ENCODE measurements at regions not wholly inside any gene's neighbourhood (a gene's known extent, or its start where the extent isn't known, plus 50 kb on each side); places are given as distances from the start of the nearest gene placed in this dataset.

- TF ChIP-seq POLR2A (IDR thresholded peaks at IDR 0.05) (no peak), POLR2AphosphoS5 (IDR thresholded peaks at IDR 0.05) (no peak), CTCF (IDR thresholded peaks at IDR 0.05) (no peak)
- H3K4me1 ChIP-seq: no peaks in the 10 kb centered on the region
- no peaks in the 10 kb centered on the region for H3K9me3 ChIP-seq
Observed at GRCh38 chr17:79680318-79680695, 50.4 kb upstream of the ENPP7 start.

GRCh38 chr17:79679631-79680317, 51.0 kb upstream of the ENPP7 start:
- no peaks in the 10 kb centered on the region for H3K36me3 ChIP-seq
- DNase-seq (ENCODE audit: low spot score in 2 of 2): no peak
- H3K4me1 ChIP-seq: no peaks in the 10 kb centered on the region
- intact Hi-C loops (cut with DNase I; ENCODE audit: low total_unique reads): no loop called here
- peaks cover 0 to 2% of the 10 kb centered on the region in 2 donors for H3K9me3 ChIP-seq
- H3K27me3 ChIP-seq: peaks cover 0 to 43% of the 10 kb centered on the region in 2 donors
- H3K4me3 ChIP-seq: no peak overlapping the region
- no peak overlapping the region for H3K27ac ChIP-seq
- no peak for TF ChIP-seq POLR2A (IDR thresholded peaks at IDR 0.05)
- TF ChIP-seq POLR2AphosphoS5 (IDR thresholded peaks at IDR 0.05): no peak
- no peak for TF ChIP-seq CTCF (IDR thresholded peaks at IDR 0.05)

More at GRCh38 chr17:79680318-79680695, 50.4 kb upstream of the ENPP7 start:
- DNase-seq (ENCODE audit: low spot score in 2 of 2): no peak
- H3K27ac ChIP-seq: no peak overlapping the region
- peaks cover 0 to 43% of the 10 kb centered on the region in 2 donors for H3K27me3 ChIP-seq
- intact Hi-C loops (cut with DNase I; ENCODE audit: low total_unique reads): no loop called here
- H3K4me3 ChIP-seq: no peak overlapping the region
- no peaks in the 10 kb centered on the region for H3K36me3 ChIP-seq

- Histone ChIP-seq H3K4me1 (no peaks in the 10 kb centered on the region), H3K4me3 (no peak overlapping the region), H3K36me3 (no peaks in the 10 kb centered on the region), H3K9me3 (peaks cover 7 to 8% of the 10 kb centered on the region in 2 donors), H3K27me3 (peaks cover 0 to 42% of the 10 kb centered on the region in 2 donors), H3K27ac (no peak overlapping the region)
- no peak for TF ChIP-seq POLR2AphosphoS5 (IDR thresholded peaks at IDR 0.05)
- no peak for TF ChIP-seq POLR2A (IDR thresholded peaks at IDR 0.05)
- TF ChIP-seq CTCF (IDR thresholded peaks at IDR 0.05): no peak
- DNase-seq (ENCODE audit: low spot score in 2 of 2): no peak
- intact Hi-C loops (cut with DNase I; ENCODE audit: low total_unique reads): no loop called here
Observed at GRCh38 chr17:79678736-79679255, 51.9 kb upstream of the ENPP7 start.

GRCh38 chr17:79678091-79678735, 52.5 kb upstream of the ENPP7 start:
- intact Hi-C loops (cut with DNase I; ENCODE audit: low total_unique reads): no loop called here
- no peak for DNase-seq (ENCODE audit: low spot score in 2 of 2)
- H3K4me3 ChIP-seq: no peak overlapping the region
- peaks cover 0 to 43% of the 10 kb centered on the region in 2 donors for H3K27me3 ChIP-seq
- H3K27ac ChIP-seq: no peak overlapping the region
- TF ChIP-seq POLR2AphosphoS5 (IDR thresholded peaks at IDR 0.05): no peak
- TF ChIP-seq POLR2A (IDR thresholded peaks at IDR 0.05): no peak
- no peak for TF ChIP-seq CTCF (IDR thresholded peaks at IDR 0.05)
- H3K4me1 ChIP-seq: no peaks in the 10 kb centered on the region
- H3K9me3 ChIP-seq: peaks cover 10 to 13% of the 10 kb centered on the region in 2 donors
- H3K36me3 ChIP-seq: no peaks in the 10 kb centered on the region

- DNase-seq (ENCODE audit: low spot score in 2 of 2): no peak
- no peak overlapping the region for H3K27ac ChIP-seq
- TF ChIP-seq POLR2A (IDR thresholded peaks at IDR 0.05) (no peak), POLR2AphosphoS5 (IDR thresholded peaks at IDR 0.05) (no peak), CTCF (IDR thresholded peaks at IDR 0.05) (no peak)
- H3K9me3 ChIP-seq: peaks cover 16 to 18% of the 10 kb centered on the region in 2 donors
- intact Hi-C loops (cut with DNase I; ENCODE audit: low total_unique reads): no loop called here
- H3K4me3 ChIP-seq: no peak overlapping the region
- peaks cover 0 to 49% of the 10 kb centered on the region in 2 donors for H3K27me3 ChIP-seq
- H3K4me1 ChIP-seq: no peaks in the 10 kb centered on the region
- no peaks in the 10 kb centered on the region for H3K36me3 ChIP-seq
Observed at GRCh38 chr17:79677646-79678045, 53.1 kb upstream of the ENPP7 start.

Data from breast epithelium (tissue), 4 donors.